Mesendoderm (in vitro differentiated cells): ENCODE measurements at regions not wholly inside any gene's neighbourhood (a gene's known extent, or its start where the extent isn't known, plus 50 kb on each side); places are given as distances from the start of the nearest gene placed in this dataset.

ENCODE experiments used
- DNase-seq: peaks from one replicate; pipeline ENCODE4 v3.0.0; 2013
- H2AK5ac ChIP-seq: 2 replicates; pipeline ENCODE4 v1.6.1; 2013; ENCODE audit warnings: low read length, inconsistent platforms
- H2BK120ac ChIP-seq: 2 replicates; pipeline ENCODE4 v1.6.1; 2013; ENCODE audit warnings: low read depth, mild to moderate bottlenecking, low read length, moderate library complexity, mixed read lengths
- H2BK15ac ChIP-seq: replicated peaks from 2 replicates; pipeline ENCODE4 v1.6.1; 2013; ENCODE audit warnings: low read depth, mild to moderate bottlenecking, moderate library complexity
- H2BK5ac ChIP-seq: 2 replicates; pipeline ENCODE4 v1.6.1; 2013; ENCODE audit warnings: low read length, inconsistent platforms
- H3K18ac ChIP-seq: 2 replicates; pipeline ENCODE4 v1.6.1; 2013; ENCODE audit warnings: mild to moderate bottlenecking, low read length, mixed read lengths
- H3K23ac ChIP-seq: one replicate; pipeline ENCODE4 v1.6.1; 2013; ENCODE audit warnings: low read length
- H3K27ac ChIP-seq: 2 replicates; pipeline ENCODE4 v1.5.1; 2013; ENCODE audit warnings: low read depth, mild to moderate bottlenecking, inconsistent platforms, low read length, moderate library complexity
- H3K27me3 ChIP-seq: 2 replicates; pipeline ENCODE4 v1.6.1; 2013; ENCODE audit warnings: low read length, control low read depth, mild to moderate bottlenecking, inconsistent platforms; ENCODE audit not compliant: insufficient read depth, poor library complexity
- H3K36me3 ChIP-seq: 2 replicates; pipeline ENCODE4 v1.6.1; 2013; ENCODE audit warnings: low read length, inconsistent platforms; ENCODE audit not compliant: control insufficient read depth, insufficient read depth
- H3K4ac ChIP-seq: one replicate; pipeline ENCODE4 v1.6.1; 2013; ENCODE audit warnings: low read depth, mild to moderate bottlenecking, low read length, moderate library complexity
- H3K4me1 ChIP-seq: 2 replicates; pipeline ENCODE4 v1.6.1; 2013; ENCODE audit warnings: low read depth, low read length, inconsistent platforms; ENCODE audit not compliant: control insufficient read depth
- H3K4me2 ChIP-seq: 2 replicates; pipeline ENCODE4 v1.6.1; 2013; ENCODE audit warnings: low read length
- H3K4me3 ChIP-seq: 2 replicates; pipeline ENCODE4 v1.5.1; 2013; ENCODE audit warnings: mild to moderate bottlenecking, low read length
- H3K56ac ChIP-seq: one replicate; pipeline ENCODE4 v1.6.1; 2013; ENCODE audit warnings: low read length
- H3K79me1 ChIP-seq: 2 replicates; pipeline ENCODE4 v1.6.1; 2013; ENCODE audit warnings: low read length, inconsistent platforms
- H3K79me2 ChIP-seq: 2 replicates; pipeline ENCODE4 v1.6.1; 2013; ENCODE audit warnings: mild to moderate bottlenecking, low read length; ENCODE audit not compliant: control insufficient read depth, insufficient read depth
- H3K9ac ChIP-seq: 2 replicates; pipeline ENCODE4 v1.6.1; 2013; ENCODE audit warnings: low read length, inconsistent platforms
- H4K5ac ChIP-seq: one replicate; pipeline ENCODE4 v1.6.1; 2013; ENCODE audit warnings: low read length
- H4K8ac ChIP-seq: one replicate; pipeline ENCODE4 v1.6.1; 2013; ENCODE audit warnings: low read depth, mild to moderate bottlenecking, control low read depth, low read length, moderate library complexity
- WGBS: extraction: QIAGEN DNeasy Blood & Tissue Kit; methylation state at CpG from one replicate; pipeline ENCODE4 v1.1.7; 2013; ENCODE audit warnings: low lambda C conversion rate, missing lambda C conversion rate; ENCODE audit not compliant: insufficient coverage; ENCODE audit errors: extremely low coverage; 5-methylcytosine and 5-hydroxymethylcytosine counted together

DNA sequence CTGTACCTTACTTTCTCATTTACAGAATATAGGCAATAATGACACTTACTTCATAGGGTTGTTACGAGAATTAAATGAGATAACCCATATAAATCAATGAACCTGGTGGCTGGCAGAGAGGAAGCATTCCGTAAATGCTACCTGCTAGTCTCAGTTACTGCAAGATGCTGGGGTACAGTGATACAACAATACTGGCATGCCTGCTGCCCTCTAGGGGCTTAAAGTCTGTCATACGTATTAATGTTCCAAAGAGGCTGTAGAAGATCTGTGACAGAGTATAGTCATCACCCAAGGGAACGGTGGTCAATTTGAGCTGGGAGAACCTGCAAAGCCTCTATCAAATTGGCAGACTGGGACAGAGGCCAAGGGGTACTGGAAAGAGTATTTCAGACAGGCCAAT is 421.5 kb downstream of the GPAM start:
- Histone ChIP-seq H4K5ac (no peak overlapping the region), H3K36me3 (no peaks in the 10 kb centered on the region), H3K79me2 (no peaks in the 10 kb centered on the region), H2BK15ac (no peak overlapping the region), H2BK5ac (no peak overlapping the region), H3K4me2 (no peak overlapping the region), H3K79me1 (no peaks in the 10 kb centered on the region), H3K18ac (no peak overlapping the region), H3K27ac (no peak overlapping the region), H3K4me1 (no peaks in the 10 kb centered on the region), H2BK120ac (no peak overlapping the region), H2AK5ac (no peak overlapping the region), H3K4ac (no peak overlapping the region), H3K9ac (no peak overlapping the region), H3K4me3 (no peak overlapping the region), H3K23ac (no peak overlapping the region), H4K8ac (no peak overlapping the region), H3K56ac (no peak overlapping the region), H3K27me3 (no peaks in the 10 kb centered on the region)
- peak; percentile 27 for DNase-seq
- no CpG with 5 or more reads among the region's 4 CpGs for WGBS

DNA sequence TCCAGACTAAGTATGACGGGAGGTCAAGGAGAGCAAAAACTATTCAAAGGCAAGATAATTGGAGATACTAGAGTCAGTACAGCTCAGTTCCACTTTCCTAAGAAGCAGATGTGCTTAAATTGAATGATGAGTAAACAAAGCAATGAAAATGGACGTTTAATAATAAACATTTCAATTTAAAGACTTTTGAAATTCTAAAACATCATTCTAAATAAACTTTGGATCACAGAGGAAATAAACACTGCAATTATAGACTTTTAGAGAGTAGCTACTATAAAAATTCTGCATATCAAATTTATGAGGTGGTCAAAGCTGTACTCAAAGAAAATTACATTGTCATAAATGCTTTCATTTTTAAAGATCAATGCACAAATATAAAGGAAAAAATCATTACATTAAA is 418.3 kb downstream of the GPAM start:
- Histone ChIP-seq H2AK5ac (no peak overlapping the region), H3K4ac (no peak overlapping the region), H3K79me2 (no peaks in the 10 kb centered on the region), H4K8ac (no peak overlapping the region), H3K56ac (no peak overlapping the region), H3K23ac (no peak overlapping the region), H3K4me2 (no peak overlapping the region), H3K79me1 (no peaks in the 10 kb centered on the region), H4K5ac (no peak overlapping the region), H3K9ac (no peak overlapping the region), H3K18ac (no peak overlapping the region), H3K4me1 (no peaks in the 10 kb centered on the region), H3K27ac (no peak overlapping the region), H2BK15ac (no peak overlapping the region), H3K27me3 (no peaks in the 10 kb centered on the region), H2BK5ac (no peak overlapping the region), H3K4me3 (no peak overlapping the region), H2BK120ac (no peak overlapping the region), H3K36me3 (no peaks in the 10 kb centered on the region)
- no peak for DNase-seq
- no CpG with 5 or more reads among the region's 2 CpGs for WGBS

DNA sequence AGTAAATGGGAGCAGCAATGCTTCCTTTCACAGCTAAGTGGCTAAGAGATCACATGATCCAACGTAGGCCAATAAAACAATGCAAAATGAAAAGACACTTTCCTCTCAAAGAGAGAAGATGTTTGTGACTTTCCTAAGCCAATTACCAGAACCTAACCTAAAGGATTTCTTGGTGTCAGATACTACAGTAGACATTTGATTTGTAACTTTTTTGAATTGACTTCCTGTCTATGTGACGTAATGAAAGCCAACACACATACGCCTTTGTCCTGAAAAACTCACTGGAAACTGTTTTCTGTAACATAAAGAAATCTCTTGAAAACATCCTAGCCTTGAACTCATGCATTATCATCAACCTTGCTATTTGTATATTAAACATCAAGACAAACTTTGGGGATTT is 417.1 kb downstream of the GPAM start:
- Histone ChIP-seq H2BK5ac (no peak overlapping the region), H3K23ac (no peak overlapping the region), H3K4me3 (no peak overlapping the region), H2AK5ac (no peak overlapping the region), H3K27ac (no peak overlapping the region), H3K36me3 (no peaks in the 10 kb centered on the region), H3K79me2 (no peaks in the 10 kb centered on the region), H4K5ac (no peak overlapping the region), H3K4me1 (no peaks in the 10 kb centered on the region), H3K4ac (no peak overlapping the region), H3K79me1 (no peaks in the 10 kb centered on the region), H3K18ac (no peak overlapping the region), H2BK15ac (no peak overlapping the region), H3K27me3 (no peaks in the 10 kb centered on the region), H3K9ac (no peak overlapping the region), H3K56ac (no peak overlapping the region), H3K4me2 (no peak overlapping the region), H4K8ac (no peak overlapping the region), H2BK120ac (no peak overlapping the region)
- no CpG with 5 or more reads among the region's 3 CpGs for WGBS
- DNase-seq, result no peak

DNA sequence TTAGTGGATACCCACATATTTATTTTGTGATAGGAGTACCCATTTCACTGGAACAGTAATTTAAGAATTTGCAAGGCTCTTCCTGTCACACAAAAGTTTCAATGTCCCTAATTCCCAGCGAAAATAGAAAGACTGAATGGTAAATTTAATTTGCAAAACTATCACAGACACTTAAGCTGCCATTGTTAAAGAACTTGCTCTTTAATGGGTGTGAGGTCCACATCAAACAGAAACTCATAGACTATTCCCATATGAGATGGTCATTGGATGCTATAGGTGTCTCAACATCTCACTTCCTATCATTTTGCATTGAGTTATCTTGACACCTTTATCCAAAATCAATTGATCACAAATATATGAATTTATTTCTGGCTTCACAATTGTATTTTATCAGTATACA is 415.9 kb downstream of the GPAM start:
- Histone ChIP-seq H3K9ac (no peak overlapping the region), H3K23ac (no peak overlapping the region), H3K4ac (no peak overlapping the region), H3K4me1 (no peaks in the 10 kb centered on the region), H3K18ac (no peak overlapping the region), H3K79me1 (no peaks in the 10 kb centered on the region), H4K5ac (no peak overlapping the region), H2AK5ac (no peak overlapping the region), H3K27me3 (no peaks in the 10 kb centered on the region), H3K4me2 (no peak overlapping the region), H3K79me2 (no peaks in the 10 kb centered on the region), H2BK5ac (no peak overlapping the region), H2BK120ac (no peak overlapping the region), H2BK15ac (no peak overlapping the region), H4K8ac (no peak overlapping the region), H3K27ac (no peak overlapping the region), H3K4me3 (no peak overlapping the region), H3K56ac (no peak overlapping the region), H3K36me3 (no peaks in the 10 kb centered on the region)
- no peak for DNase-seq
- WGBS, result no CpG with 5 or more reads among the region's 1 CpG

DNA sequence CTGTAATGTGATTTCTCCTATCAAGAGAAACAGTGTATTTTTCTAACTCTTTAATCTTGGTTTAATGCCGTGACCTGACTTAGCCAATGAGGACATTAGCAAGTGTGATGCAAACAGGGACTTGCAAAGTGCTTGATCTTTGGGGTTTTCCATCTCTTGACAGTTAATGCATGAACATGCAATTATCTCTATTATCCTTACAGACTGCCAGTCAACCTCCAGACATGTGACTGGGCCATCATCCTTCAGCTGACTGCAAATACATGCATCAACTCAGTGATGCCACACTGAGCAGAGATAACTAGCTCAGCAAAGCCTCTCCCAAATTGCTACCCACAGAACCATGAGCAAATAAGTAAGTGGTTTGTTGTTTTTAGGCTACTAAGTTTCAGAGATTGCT is 409.6 kb downstream of the GPAM start:
- H2AK5ac ChIP-seq, result no peak overlapping the region
- H3K79me2 ChIP-seq, result no peaks in the 10 kb centered on the region
- H3K23ac ChIP-seq, result no peak overlapping the region
- no peak overlapping the region for H3K4me2 ChIP-seq
- H3K4me3 ChIP-seq, result no peak overlapping the region
- H2BK15ac ChIP-seq, result no peak overlapping the region
- H3K27ac ChIP-seq, result no peak overlapping the region
- H3K4me1 ChIP-seq, result peaks cover 3% of the 10 kb centered on the region
- no peak overlapping the region for H2BK120ac ChIP-seq
- H4K8ac ChIP-seq, result no peak overlapping the region
- H3K36me3 ChIP-seq, result no peaks in the 10 kb centered on the region
- no peak overlapping the region for H4K5ac ChIP-seq
- H3K27me3 ChIP-seq, result no peaks in the 10 kb centered on the region
- H2BK5ac ChIP-seq, result no peak overlapping the region
- H3K79me1 ChIP-seq, result no peaks in the 10 kb centered on the region
- no peak for DNase-seq
- no peak overlapping the region for H3K18ac ChIP-seq
- WGBS, result no CpG with 5 or more reads among the region's 1 CpG
- H3K4ac ChIP-seq, result no peak overlapping the region
- no peak overlapping the region for H3K56ac ChIP-seq
- H3K9ac ChIP-seq, result no peak overlapping the region

DNA sequence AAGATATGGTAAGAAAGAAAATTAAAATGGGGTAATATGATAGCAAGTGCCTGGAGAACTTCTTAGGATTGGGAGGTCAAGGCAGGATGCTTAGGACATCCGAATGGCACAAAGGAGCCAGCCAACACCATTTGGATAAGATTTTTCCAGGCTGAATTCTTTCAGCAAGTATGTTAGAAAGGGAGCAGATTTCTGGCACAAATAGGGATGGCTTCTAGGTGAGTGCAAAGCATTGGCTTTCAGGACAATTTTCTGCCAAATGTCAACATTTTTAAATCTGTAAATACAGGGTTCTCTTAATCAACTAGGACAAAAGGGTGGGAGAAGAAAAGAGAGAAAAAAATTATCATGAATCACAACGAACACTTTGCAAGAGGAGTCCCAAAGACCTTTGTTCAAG is 409.1 kb downstream of the GPAM start:
- no peak overlapping the region for H3K4me2 ChIP-seq
- no peak overlapping the region for H3K4me3 ChIP-seq
- no peaks in the 10 kb centered on the region for H3K27me3 ChIP-seq
- H3K9ac ChIP-seq, result no peak overlapping the region
- H3K18ac ChIP-seq, result no peak overlapping the region
- no peaks in the 10 kb centered on the region for H3K79me1 ChIP-seq
- H3K4ac ChIP-seq, result no peak overlapping the region
- DNase-seq, result no peak
- H2AK5ac ChIP-seq, result no peak overlapping the region
- H3K56ac ChIP-seq, result no peak overlapping the region
- H4K8ac ChIP-seq, result no peak overlapping the region
- H2BK15ac ChIP-seq, result no peak overlapping the region
- H3K23ac ChIP-seq, result no peak overlapping the region
- no peaks in the 10 kb centered on the region for H3K79me2 ChIP-seq
- H3K27ac ChIP-seq, result no peak overlapping the region
- H3K36me3 ChIP-seq, result no peaks in the 10 kb centered on the region
- peaks cover 3% of the 10 kb centered on the region for H3K4me1 ChIP-seq
- no peak overlapping the region for H4K5ac ChIP-seq
- H2BK120ac ChIP-seq, result no peak overlapping the region
- no peak overlapping the region for H2BK5ac ChIP-seq
- WGBS, result no CpG with 5 or more reads among the region's 2 CpGs
